ENCODE measurements at regions not wholly inside any gene's neighbourhood (a gene's known extent, or its start where the extent isn't known, plus 50 kb on each side); places are given as distances from the start of the nearest gene placed in this dataset.
"Not testable (repeated sequence)": the region's sequence is repeated elsewhere in the genome, so short reads cannot be mapped to it uniquely, and the experiment has no call there.

GRCh38 chr6:117761610-117762009 is 86.3 kb downstream of the NUS1 start:
- DNase-seq (ENCODE audit: low read depth): no peak
- TF ChIP-seq, protein P1, sequence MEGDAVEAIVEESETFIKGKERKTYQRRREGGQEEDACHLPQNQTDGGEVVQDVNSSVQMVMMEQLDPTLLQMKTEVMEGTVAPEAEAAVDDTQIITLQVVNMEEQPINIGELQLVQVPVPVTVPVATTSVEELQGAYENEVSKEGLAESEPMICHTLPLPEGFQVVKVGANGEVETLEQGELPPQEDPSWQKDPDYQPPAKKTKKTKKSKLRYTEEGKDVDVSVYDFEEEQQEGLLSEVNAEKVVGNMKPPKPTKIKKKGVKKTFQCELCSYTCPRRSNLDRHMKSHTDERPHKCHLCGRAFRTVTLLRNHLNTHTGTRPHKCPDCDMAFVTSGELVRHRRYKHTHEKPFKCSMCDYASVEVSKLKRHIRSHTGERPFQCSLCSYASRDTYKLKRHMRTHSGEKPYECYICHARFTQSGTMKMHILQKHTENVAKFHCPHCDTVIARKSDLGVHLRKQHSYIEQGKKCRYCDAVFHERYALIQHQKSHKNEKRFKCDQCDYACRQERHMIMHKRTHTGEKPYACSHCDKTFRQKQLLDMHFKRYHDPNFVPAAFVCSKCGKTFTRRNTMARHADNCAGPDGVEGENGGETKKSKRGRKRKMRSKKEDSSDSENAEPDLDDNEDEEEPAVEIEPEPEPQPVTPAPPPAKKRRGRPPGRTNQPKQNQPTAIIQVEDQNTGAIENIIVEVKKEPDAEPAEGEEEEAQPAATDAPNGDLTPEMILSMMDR (conservative IDR thresholded peaks at IDR 0.05; ENCODE audit: low read length): no peak
- no peak overlapping the region for H3K4me3 ChIP-seq (ENCODE audit: low read length)

DNA sequence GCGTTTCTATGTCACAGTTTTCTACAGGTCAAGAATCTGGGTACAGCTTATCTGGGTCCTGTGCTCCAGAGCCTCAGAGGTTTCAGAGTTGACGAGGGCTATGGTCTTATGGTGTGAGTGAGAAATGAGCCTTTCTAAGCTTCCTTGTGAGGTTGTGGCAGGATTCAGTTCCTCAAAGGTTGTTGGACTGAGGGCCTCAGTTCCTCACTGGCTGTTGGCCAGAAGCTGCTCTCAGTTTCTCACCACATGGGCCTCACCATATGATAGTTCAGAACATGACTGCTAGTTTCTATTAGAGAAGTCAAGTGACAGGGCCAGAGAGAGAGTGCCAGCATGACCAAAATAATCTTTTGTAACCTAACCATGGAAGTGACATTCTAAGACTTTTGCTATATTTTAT is 96.1 kb downstream of the NUS1 start:
- TF ChIP-seq, protein P1 (conservative IDR thresholded peaks at IDR 0.05; ENCODE audit: low read length): no peak

DNA sequence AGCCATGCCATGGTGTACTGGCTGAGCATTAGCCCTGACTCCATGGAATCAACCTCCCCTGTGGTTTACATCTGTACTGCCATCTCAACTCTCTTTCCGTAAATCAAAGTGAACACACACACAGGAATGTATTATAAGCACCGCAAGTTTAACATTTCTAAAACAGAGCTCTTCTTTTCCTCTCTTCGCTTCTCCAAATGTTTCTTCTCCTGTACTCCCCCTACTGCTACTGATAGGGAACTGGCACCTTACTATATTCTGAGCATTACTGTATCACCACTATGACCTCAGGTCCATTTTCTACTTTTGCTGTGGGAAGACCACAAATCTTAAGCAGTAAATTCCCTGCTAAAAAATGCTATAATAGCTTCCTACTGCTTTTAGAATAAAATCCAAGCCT is 101.2 kb downstream of the NUS1 start:
- DNase-seq (ENCODE audit: low read depth): peak; percentile 18
- TF ChIP-seq, protein P1 (conservative IDR thresholded peaks at IDR 0.05; ENCODE audit: low read length): no peak; the same call in 1 of the 2 replicates
- H3K4me3 ChIP-seq (ENCODE audit: low read length): no peak overlapping the region

More for the DNA sequence above, 96.1 kb downstream of the NUS1 start:
- DNase-seq (ENCODE audit: low read depth): no peak
- H3K4me3 ChIP-seq (ENCODE audit: low read length): no peak overlapping the region

DNA sequence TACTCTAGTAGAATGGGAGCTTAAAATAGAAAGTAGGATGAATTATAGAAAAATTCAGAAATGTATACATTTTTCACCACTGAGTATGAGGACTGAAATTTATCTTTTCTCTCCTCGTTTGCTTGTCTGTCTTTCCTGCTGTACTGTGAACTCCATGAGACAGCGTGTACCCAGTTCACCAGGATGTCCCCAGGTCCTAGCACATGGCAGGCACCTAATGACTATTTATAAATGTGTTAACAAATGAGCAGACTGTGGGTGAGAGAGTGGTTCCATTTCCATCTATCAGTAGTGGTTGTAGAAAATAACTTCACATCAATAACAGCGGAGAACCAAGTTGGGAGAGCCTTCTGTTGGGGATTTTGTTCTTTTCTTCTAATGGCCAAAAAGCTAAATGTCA is 106.3 kb downstream of the NUS1 start:
- TF ChIP-seq, protein P1 (conservative IDR thresholded peaks at IDR 0.05; ENCODE audit: low read length): no peak
- no peak overlapping the region for H3K4me3 ChIP-seq (ENCODE audit: low read length)
- DNase-seq (ENCODE audit: low read depth): no peak

- no peak overlapping the region for H3K4me3 ChIP-seq (ENCODE audit: low read length)
- TF ChIP-seq, protein P1 (conservative IDR thresholded peaks at IDR 0.05; ENCODE audit: low read length): no peak
- DNase-seq (ENCODE audit: low read depth): no peak
Measured at GRCh38 chr6:117783279-117783678, 108.0 kb downstream of the NUS1 start.

- TF ChIP-seq, protein P1 (conservative IDR thresholded peaks at IDR 0.05; ENCODE audit: low read length): no peak
- no peak for DNase-seq (ENCODE audit: low read depth)
Measured at GRCh38 chr6:117791012-117791411, 115.7 kb downstream of the NUS1 start.

DNA sequence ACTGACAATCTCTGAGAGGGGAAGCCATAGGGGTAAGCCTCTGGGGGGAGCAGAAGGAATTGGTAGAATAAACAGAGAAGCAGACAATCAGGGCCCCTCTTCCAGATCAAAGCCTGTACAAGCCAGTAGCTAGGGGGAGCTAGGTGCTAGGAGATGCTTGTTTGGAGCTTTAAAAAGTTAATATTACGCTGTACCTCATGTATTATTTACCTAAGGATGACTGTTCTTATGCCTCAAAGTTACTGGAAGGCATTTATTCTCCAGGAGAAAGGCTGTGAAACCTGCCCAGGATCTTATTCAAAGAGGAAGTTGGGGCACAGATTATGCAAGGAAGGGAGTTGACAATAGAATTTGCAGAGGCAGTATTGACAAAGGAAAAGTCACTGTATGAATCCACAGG is 111.8 kb upstream of the SLC35F1 start:
- no peak overlapping the region for H3K4me3 ChIP-seq (ENCODE audit: low read length)
- no peak for DNase-seq (ENCODE audit: low read depth)
- TF ChIP-seq, protein P1 (conservative IDR thresholded peaks at IDR 0.05; ENCODE audit: low read length): no peak

More at GRCh38 chr6:117791012-117791411, 115.7 kb downstream of the NUS1 start:
- H3K4me3 ChIP-seq (ENCODE audit: low read length): no peak overlapping the region

- DNase-seq (ENCODE audit: low read depth); H3K4me3 ChIP-seq (ENCODE audit: low read length): not testable (repeated sequence)
Measured at GRCh38 chr6:117798819-117799218, 108.2 kb upstream of the SLC35F1 start.

Data from AG10803 (cell line).